ENCODE measurements at regions not wholly inside any gene's neighbourhood (a gene's known extent, or its start where the extent isn't known, plus 50 kb on each side); places are given as distances from the start of the nearest gene placed in this dataset.

GRCh38 chr1:55536545-55536865, 321.3 kb upstream of the USP24 start:
- H3K4me2 ChIP-seq (ENCODE audit: insufficient read depth, insufficient read length, low read length) = no peak overlapping the region

More at GRCh38 chr1:55536545-55536865, 321.3 kb upstream of the USP24 start:
- no peak overlapping the region for H3K23ac ChIP-seq (ENCODE audit: insufficient read length, low read depth, low read length)
- no peaks in the 10 kb centered on the region for H3K79me1 ChIP-seq (ENCODE audit: insufficient read depth, low read depth, low read length, poor library complexity, severe bottlenecking)
- H3K9ac ChIP-seq (ENCODE audit: extremely low read depth, insufficient read length, low read length) = no peak overlapping the region
- TF ChIP-seq CTCF (conservative IDR thresholded peaks at IDR 0.05) = no peak
- no peak overlapping the region for H2BK5ac ChIP-seq (ENCODE audit: insufficient read length, low read length)
- no peaks in the 10 kb centered on the region; a peak in 1 of 5 replicates for H3K9me3 Mint-ChIP-seq
- H4K20me1 ChIP-seq (ENCODE audit: control insufficient read depth, insufficient read depth, insufficient read length) = no peaks in the 10 kb centered on the region
- no peaks in the 10 kb centered on the region for H3K36me3 Mint-ChIP-seq (ENCODE audit: insufficient read depth in 1 of 3, low read depth in 3 of 3)
- H3T11ph ChIP-seq (ENCODE audit: low read length) = no peak overlapping the region
- no peak overlapping the region for H2AFZ ChIP-seq (ENCODE audit: low read length)
- H4K8ac ChIP-seq (replicated peaks; ENCODE audit: insufficient read length, low read depth, low read length) = no peak overlapping the region
- H3K27ac Mint-ChIP-seq = no peak overlapping the region
- H4K91ac ChIP-seq (ENCODE audit: insufficient read length, low read depth, low read length) = no peak overlapping the region
- no peak overlapping the region for H4K5ac ChIP-seq (ENCODE audit: insufficient read length, low read depth, low read length)
- H3K4me1 Mint-ChIP-seq = peaks cover 2% of the 10 kb centered on the region in 2 experiments
- DNase-seq = no peak
- no peak overlapping the region for H3K14ac ChIP-seq (ENCODE audit: insufficient read depth, low read length)
- H2AK5ac ChIP-seq (ENCODE audit: insufficient read length, low read length) = no peak overlapping the region
- H3K56ac ChIP-seq (ENCODE audit: insufficient read length, low read depth, low read length) = no peak overlapping the region
- H2BK15ac ChIP-seq (ENCODE audit: low read depth, low read length) = no peak overlapping the region
- WGBS (ENCODE audit: extremely low coverage, insufficient read length, low lambda C conversion rate) = no CpG with 5 or more reads among the region's 2 CpGs
- H3K27ac ChIP-seq (ENCODE audit: insufficient read length, low read depth, low read length) = no peak overlapping the region
- no peak overlapping the region for H3K18ac ChIP-seq (ENCODE audit: insufficient read length, low read depth, low read length)
- no peaks in the 10 kb centered on the region for H3K9me3 ChIP-seq (ENCODE audit: control insufficient read depth, low read depth, low read length)
- no peaks in the 10 kb centered on the region for H3K23me2 ChIP-seq (ENCODE audit: insufficient read length, low read depth, low read length, poor library complexity, severe bottlenecking)
- no peak overlapping the region for H3K4me3 Mint-ChIP-seq
- no peaks in the 10 kb centered on the region for H3K79me2 ChIP-seq (ENCODE audit: insufficient read depth, low read length)
- no peak overlapping the region for H2BK120ac ChIP-seq (ENCODE audit: low read depth, low read length, poor library complexity, severe bottlenecking)
- H3K4ac ChIP-seq (ENCODE audit: low read depth, low read length) = no peak overlapping the region
- no peak overlapping the region for H2BK20ac ChIP-seq (ENCODE audit: low read depth, low read length, poor library complexity, severe bottlenecking)
- no peaks in the 10 kb centered on the region for H3K4me1 ChIP-seq (ENCODE audit: insufficient read depth, low read length)
- no peak overlapping the region for H2BK12ac ChIP-seq (ENCODE audit: insufficient read length, low read depth, low read length)
- H3K27me3 Mint-ChIP-seq (ENCODE audit: low read depth) = peaks cover 33% of the 10 kb centered on the region
- H3K27me3 ChIP-seq (ENCODE audit: insufficient read depth, low read length) = no peaks in the 10 kb centered on the region

All from H9 (cell line).